ENCODE measurements at regions not wholly inside any gene's neighbourhood (a gene's known extent, or its start where the extent isn't known, plus 50 kb on each side); places are given as distances from the start of the nearest gene placed in this dataset.

- no peak for TF ChIP-seq CTCF (IDR thresholded peaks at IDR 0.05)
- TF ChIP-seq POLR2A (IDR thresholded peaks at IDR 0.05): no peak
These were observed 265.2 kb upstream of the SYT1 start for GRCh38 chr12:78599366-78599765.
